HL-60 (cell line): ENCODE measurements at regions not wholly inside any gene's neighbourhood (a gene's known extent, or its start where the extent isn't known, plus 50 kb on each side); places are given as distances from the start of the nearest gene placed in this dataset.

ENCODE experiments used
- POLR2AphosphoS5 ChIP-seq: IDR thresholded peaks from 2 replicates; pipeline ENCODE4 v1.6.1; 2012; ENCODE audit warnings: low read depth
- SPI1 ChIP-seq: IDR thresholded peaks from 2 replicates; pipeline ENCODE4 v1.6.1; 2012; ENCODE audit warnings: low read depth, mild to moderate bottlenecking, borderline replicate concordance
- TF ChIP-seq, protein P1 (sequence below): IDR thresholded peaks from one replicate; pipeline ENCODE4 v1.5.1; 2011; ENCODE audit warnings: low read length, control low read depth, inconsistent platforms; ENCODE audit not compliant: insufficient read depth

DNA sequence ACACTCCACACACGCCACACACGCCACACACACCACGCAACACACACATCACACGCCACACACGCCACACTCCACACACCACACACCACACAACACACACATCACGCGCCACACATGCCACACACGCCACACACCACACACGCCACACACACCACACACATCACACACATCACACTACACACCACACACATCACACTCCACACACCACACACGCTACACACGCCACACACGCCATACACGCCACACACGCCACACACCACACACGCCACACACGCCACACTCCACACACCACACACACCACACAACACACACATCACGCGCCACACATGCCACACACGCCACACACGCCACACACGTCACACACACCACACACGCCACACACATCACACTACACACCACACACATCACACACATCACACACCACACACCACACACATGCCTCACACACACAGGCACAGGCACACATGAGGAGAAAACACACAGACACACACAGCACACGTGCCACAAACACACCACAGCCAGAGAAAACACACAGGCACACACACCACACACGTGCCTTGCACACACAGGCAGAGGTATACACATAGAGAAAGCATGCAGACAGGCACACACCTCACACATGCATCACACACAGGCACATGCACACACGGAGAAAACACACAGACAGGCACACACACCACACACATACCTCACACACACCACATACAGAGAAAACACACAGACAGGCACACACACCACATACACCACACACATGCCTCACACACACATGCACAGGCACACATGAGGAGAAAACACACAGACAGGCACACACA is 241.5 kb upstream of the MYT1L start:
- TF ChIP-seq, protein P1, sequence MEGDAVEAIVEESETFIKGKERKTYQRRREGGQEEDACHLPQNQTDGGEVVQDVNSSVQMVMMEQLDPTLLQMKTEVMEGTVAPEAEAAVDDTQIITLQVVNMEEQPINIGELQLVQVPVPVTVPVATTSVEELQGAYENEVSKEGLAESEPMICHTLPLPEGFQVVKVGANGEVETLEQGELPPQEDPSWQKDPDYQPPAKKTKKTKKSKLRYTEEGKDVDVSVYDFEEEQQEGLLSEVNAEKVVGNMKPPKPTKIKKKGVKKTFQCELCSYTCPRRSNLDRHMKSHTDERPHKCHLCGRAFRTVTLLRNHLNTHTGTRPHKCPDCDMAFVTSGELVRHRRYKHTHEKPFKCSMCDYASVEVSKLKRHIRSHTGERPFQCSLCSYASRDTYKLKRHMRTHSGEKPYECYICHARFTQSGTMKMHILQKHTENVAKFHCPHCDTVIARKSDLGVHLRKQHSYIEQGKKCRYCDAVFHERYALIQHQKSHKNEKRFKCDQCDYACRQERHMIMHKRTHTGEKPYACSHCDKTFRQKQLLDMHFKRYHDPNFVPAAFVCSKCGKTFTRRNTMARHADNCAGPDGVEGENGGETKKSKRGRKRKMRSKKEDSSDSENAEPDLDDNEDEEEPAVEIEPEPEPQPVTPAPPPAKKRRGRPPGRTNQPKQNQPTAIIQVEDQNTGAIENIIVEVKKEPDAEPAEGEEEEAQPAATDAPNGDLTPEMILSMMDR = no peak
- TF ChIP-seq POLR2AphosphoS5 = no peak
- no peak for TF ChIP-seq SPI1
